NCI-H524 (cell line): ENCODE measurements at regions not wholly inside any gene's neighbourhood (a gene's known extent, or its start where the extent isn't known, plus 50 kb on each side); places are given as distances from the start of the nearest gene placed in this dataset.
A peak's percentile ranks its signal among the peaks of the same experiment; 100 is the strongest.

Experiments used
- DNase-seq, 2 experiments: peaks; one replicate each; lab custom pipeline; 2025; lab: John Stamatoyannopoulos, UW

DNA sequence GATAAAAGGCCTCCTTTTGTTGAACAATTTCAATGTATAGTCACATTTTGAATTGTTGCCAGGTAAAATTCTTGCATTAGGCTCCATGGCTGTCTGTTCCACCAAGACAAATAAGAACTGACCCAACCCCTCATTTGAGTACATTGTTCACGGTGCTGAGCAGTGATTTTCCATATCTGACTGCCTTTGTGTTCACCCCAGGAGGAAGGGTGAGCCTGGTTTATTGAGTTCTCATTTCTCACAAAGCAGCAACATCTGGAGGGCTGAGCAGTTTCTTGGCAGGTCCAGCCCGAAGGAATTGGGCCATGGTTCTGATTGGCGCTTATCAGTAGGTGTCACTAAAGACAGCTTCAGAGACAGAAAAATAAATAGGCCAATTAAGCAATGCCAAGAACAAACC lies 149.1 kb downstream of the BMP4 start:
- DNase-seq: no peak

DNA sequence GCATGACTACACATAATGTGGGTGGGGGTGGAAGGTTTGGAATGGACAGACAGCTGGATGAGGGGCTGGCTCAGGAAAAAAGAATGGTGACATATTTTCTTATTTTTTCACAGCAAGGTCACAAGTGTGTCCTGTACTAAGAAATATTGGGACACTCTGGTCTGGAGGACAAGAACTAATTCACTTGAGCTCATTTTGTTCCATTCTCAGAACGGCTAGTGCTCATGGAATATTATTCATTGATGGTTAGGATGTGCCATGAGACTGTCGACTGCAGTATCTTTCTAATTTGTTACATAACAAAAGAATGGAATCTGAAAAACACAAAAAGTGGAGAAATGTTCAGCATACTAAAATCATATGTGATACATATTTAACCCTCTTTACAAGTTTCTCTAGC lies 149.5 kb downstream of the BMP4 start:
- DNase-seq: no peak

DNA sequence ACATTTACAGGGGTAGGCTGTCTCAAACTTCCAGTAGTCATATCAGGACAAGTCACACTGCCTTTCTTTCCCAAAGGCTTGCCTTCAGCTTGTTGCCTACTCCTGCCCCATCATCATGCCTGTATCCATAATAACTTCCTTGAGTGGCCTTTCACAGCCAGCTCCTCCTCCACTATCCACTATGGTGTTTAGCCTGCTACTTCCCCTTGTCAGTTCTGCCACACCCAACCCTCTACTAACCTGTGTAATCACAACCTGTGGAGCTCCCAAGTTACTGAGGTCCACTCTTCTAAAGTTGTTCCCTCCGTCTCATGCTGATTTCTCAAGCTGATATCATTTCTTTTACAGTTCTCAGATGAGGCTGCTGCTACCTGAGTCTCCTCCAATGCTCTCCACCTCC lies 159.9 kb downstream of the BMP4 start:
- DNase-seq: no peak

DNA sequence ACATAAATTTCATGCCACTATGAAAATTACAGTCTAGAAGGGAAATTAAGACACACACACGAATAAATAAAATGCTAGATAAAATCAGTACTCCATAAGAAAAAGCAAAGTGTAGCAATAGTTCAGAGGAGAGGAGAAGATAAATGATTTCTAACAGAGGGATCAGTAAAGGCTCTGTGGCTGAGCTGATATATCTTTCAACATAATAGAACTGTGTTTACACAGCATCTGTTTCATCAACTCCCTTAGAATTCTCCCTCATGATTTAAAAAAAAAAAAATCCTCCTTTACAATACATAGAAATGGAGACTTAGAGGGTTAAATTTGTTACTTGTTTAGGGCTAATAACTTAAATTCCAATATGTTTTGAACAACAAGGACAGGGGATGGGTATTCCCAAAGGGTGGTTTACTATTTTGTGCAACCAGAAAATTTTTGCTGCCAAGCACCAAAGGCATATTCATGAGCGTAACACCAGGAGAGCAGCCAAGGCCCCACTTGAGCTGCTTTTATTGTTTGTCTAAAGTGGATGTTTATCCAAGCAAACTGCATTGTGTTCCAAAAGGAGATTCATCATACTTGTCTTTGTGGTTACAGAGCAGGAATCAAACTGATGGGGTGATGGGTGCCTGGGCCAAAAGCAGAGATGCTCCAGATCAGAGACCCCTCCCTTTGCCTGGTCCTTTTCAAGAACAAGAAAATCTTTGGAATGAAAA lies 162.7 kb downstream of the BMP4 start:
- DNase-seq: no peak

DNA sequence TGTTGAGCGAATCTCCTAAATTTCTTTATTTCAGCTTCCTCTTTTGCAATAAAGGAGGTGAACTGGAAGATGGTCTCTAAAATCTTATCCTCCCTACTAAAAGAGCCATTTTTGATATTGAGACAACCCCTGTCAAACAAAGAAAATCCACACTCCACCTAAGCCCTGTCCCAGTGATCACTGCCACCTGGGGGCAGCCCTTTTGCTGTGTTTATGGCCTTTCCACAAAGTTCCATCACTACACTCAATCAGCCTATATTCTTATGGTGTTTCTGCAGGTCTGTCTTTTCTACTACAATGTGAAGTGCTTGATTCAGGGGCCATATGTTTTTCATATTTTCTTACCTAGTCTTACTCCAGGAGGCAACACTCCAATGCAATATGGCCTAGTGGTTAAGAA lies 163.7 kb downstream of the BMP4 start:
- peak in 1 of 2 experiments; percentile 17 for DNase-seq

DNA sequence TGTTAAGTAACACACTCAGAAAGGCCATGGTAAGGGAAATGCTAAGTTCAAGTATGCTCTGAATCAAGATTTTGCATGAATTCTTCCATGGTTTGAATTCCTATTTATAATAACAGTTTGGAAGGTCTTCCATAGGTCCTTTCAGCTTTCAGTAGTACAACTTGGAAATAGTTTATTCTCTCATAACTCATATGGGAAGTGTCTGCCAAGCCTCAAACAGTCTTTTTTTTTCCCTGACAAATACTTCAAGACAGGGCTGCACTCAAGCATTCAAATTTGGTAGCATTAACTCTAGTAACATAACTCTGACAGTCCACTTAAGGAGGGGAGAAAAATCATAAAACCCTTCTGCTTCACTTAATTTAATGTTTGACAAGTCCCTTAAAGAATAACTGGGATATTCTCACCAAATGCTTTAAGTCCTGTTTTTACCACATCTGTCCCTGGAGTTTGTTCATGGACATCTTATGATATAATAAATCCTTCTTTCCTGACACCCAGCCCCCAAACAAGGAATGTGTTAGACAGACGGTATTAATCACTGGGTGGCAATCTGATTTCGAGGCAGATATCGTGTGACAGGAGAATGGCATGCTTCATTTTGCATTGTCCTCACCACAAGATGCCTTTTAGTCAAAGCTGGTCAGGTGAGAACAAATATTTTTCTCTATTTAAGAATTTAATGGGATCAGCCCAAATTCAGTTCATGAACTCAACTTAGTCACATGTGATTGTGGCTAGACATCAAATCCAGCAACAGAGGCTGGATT lies 165.7 kb downstream of the BMP4 start:
- DNase-seq: peak in 1 of 2 experiments; percentile 50

DNA sequence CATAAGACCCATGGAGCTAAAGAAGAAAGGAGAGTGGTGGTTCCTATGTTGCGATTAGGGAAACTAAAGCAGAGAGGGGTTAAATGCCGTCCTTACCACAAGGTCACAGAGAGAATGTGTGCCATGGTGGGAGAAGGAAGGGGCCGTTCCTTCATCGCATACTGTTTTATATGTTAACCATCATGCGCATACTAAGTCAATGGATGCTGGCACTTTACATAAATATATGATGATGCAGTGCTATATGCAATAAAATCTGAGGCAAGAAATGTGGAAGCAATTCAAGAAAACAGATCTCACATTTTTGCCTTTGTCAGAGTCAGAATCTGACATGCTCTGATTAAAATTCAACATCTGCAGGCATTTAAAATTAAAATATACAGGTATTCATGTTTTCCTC lies 168.1 kb downstream of the BMP4 start:
- DNase-seq: no peak

DNA sequence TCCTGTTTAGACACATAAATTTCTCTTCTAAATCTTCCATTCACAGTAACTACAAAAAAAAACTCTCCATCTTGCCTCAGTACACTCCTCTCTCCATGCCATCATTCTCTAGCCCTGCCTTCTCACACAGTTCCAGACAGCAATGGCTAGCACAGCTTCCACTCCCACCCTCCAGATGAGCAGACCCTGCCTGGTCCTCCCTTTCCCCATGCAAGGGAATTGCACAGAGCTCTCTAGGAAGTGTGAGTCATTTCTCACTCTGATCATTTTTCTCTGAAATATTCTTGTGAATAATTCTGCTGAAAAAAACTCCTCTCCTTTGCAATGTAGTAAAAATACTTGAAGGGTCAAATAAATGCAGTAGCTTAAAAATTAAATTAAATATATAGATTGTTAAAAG lies 170.6 kb downstream of the BMP4 start:
- no peak for DNase-seq

DNA sequence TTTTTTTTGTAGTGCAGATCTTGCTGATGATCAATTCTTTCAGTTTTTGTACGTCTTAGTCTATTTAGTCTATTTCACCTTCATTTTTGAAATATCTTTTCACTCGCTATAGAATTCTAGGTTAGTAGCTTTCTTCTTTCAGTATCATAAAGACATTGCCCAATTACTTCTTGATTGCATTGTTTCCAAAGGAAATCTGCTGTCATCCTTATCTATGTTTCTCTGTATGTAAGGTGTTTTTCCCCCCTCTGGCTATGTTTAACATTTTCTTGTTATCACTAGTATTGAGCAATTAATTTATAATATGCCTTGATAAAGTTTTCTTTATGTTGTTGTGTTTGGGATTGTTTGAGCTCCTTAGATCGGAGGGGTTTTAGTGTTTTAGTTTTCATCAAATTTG lies 171.9 kb downstream of the BMP4 start:
- DNase-seq: no peak

DNA sequence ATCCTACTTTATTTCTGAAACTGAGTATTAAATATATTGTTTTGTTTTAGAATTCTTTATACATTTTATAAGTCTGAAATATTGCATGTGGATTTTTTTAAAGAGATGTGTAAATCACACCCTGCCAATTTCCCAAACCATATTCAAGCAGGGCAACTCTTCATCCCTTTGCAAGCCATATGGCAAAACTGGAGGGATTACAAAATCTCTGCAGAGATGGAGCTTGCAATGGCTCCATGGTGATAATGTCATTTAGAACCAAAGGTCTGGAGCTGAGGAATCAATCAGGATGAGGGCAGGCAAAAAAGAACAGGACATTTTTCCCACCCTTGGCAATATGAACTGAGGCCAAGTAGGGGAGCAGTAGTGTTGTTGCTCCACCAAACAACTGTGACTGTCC lies 173.4 kb downstream of the BMP4 start:
- peak in 1 of 2 experiments; percentile 15 for DNase-seq

DNA sequence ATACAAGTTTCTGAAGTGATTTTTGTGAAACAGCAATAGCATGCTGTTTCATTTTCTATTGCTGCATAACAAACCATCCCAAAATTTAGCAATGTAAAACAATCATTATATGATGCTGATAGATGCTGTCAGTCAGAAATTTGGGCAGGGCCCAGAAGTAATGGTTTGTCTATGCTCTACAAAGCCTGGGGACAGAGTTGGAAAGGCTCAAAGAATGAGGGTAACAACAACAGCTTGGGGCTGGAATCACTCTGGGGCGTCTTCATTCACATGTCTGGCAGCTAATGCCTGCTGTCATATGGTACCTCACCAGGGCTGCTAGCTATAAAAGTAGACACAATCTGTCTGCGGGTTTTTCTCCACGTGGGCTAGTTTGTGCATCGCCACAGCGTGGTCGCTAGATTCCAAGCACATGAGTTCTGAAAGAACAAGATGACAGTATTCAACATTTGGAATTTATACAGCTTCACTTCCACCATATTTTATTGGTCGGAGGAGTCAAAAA lies 176.5 kb downstream of the BMP4 start:
- peak in 1 of 2 experiments; percentile 48 for DNase-seq

DNA sequence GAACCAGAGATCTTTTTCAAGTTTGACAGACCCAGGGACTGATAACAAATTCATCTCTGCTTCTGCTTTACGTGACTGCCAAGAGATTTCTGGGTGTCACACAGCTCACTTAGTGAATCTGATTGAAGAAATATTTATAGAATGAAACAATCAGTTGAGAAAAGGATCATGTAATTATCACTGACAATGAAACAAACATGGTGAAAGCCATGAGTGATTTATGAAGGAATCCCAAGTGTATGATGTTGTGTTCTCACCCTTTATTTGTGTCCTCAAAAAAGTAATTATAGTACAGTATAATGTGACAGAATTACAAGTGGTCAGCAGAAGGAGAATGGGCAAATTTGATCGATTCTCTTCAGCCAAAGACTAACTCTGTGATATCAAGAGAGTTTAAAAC lies 177.3 kb downstream of the BMP4 start:
- no peak for DNase-seq

DNA sequence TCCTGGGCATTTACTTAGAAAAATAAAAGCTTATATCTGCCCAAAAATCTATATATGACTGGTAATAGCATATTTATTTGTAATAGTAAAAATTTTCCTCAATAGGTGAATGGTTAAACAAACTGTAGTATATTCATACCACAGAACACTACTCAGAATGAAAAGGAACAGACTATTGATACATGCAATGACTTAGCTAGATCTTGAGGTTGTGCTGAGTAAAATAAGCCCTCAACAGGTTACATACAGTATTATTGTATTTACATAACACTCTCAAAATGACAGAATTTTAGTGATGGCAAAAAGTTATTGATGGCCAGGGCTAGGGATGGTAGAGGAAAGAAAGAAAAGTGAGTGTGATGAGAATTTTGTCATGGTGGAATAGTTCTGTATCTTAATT lies 178.4 kb downstream of the BMP4 start:
- DNase-seq: no peak

DNA sequence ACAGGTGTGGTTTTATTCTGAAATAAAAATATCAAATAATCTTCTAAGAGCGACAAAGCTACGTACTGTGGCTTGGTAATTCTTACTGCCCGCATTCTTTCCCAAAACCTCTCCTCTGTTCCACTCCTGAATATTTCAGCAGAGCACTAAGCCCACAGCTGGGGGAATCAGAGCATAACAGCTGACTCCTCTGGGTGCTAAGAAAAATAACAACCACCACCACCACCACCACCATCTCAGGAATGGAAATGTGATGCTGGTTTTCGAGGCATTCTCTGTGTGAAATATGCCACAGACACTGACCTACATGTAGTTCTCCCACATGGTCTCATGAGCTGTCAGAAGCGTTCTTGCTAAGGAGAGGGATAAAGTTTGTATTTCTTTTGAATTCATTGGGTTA lies 183.7 kb downstream of the BMP4 start:
- DNase-seq: no peak

DNA sequence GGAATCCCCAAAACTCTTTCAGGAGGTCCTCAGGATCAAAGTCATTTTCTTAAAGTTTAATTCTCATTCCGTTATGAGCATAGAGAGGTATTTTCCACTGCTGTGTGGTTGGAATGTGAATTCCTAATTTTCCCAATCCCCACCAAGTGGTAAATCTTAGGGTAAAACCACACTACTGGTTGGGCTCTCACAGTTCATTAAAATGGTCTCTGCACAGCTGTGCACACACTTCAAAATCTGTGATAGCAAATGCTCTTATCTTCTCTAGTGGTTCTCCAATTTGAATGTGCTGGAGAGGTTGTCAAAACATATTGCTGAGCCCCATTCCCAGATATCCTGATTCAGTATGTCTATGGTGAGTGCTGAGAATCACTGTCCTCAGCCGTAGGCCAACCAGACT lies 189.1 kb downstream of the BMP4 start:
- DNase-seq: peak; percentile 97 to 99

DNA sequence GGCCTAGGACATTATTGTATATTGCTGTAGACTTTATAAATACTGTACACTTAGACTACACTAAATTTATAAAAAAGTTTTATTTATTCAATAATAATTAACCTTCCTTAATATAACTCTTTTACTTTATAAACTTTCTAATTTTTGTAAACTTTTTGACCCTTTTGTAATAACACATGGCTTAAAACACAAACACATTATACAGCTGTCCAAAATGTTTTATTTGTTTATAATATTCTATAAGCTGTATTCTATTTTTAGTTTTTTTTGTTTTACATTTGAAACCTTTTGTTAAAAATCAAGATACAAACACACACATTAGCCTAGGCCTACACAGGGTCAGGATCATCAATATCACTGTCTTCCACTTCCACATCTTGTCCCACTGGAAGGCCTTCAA lies 190.0 kb downstream of the BMP4 start:
- no peak for DNase-seq

DNA sequence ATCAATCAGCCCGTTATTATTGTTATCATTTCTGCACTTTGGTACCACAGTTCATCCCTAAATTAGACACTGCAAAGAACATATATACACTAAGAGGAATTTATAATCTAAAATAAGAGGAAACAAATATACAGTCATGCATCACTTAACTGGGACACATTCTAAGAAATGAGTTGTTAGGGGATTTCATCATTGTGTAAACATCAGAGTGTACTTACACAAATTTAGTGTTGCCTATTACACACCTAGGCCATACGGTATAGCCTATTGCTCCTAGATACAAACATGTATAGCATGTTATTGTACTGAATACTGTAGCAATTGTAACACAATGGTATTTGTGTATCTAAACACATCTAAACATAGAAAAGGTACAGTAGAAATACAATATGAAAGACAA lies 190.5 kb downstream of the BMP4 start:
- no peak for DNase-seq

DNA sequence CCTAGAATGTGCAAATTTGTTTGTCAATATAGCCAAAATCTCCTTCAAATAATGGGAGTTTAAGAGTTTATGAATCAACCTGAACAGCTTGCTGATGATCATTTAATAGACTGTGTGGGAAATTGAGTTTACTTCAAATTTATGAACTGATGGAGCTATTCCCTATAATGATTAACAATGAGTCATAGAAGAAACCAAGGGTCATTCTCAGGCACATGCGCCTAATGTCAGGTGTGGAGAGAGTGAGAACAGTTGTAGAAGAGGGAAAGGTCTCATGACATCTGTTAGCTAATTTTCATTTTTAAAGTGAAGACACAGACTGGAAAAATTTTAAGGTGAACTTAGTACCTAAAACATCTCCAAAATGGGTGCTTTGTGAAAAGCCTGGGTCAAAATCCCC lies 191.8 kb downstream of the BMP4 start:
- DNase-seq: no peak

DNA sequence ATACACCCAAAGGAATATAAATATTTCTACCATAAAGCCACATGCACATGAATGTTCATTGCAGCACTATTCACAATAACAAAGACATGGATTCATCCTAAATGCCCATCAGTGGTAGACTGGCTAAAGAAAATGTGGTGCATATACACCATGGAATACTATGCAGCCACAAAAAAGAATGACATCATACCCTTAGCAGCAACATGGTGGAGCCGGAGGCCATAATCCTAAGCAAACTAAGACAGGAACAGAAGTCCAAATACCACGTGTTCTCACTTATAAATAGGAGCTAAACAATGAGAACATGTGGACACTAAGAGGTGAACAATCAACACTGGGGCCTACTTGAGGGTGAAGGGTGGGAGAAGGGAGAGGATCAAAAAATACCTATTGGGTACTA lies 198.5 kb downstream of the BMP4 start:
- no peak for DNase-seq

DNA sequence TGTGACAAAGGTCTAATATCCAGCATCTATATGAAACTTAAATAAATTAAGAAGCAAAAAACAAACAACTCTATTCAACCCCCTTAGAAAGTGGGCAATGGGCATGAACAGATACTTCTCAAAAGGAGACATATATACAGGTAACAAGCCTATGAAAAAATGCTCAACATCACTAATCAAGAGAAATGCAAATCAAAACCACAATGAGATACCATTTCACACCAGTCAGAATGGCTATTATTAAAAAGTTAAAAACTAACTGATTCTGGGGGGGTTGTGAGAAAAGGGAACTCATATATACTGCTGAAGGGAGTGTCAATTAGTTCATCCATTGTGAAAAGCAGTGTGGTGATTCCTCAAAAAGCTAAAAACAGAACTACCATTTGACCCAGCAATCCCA lies 198.9 kb downstream of the BMP4 start:
- no peak for DNase-seq

DNA sequence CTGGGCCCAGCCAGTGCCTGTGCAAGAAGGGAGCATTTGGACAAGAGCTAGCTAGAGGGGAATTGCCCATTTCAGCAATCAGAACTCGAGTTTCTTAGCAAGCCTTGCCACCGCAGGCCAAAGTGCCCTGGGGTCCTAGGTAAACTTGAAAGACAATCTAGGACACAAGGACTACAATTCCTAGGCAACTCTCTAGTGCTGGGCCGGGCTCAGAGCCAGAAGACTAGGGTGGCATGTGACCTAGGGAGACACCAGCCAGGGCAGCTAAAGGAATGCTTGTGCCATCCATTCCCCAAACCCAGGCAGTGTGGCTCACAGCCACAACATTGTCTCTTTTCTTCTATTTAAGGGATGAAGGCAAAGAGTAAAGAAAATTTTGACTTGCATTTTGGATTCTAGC lies 205.0 kb downstream of the BMP4 start:
- no peak for DNase-seq

DNA sequence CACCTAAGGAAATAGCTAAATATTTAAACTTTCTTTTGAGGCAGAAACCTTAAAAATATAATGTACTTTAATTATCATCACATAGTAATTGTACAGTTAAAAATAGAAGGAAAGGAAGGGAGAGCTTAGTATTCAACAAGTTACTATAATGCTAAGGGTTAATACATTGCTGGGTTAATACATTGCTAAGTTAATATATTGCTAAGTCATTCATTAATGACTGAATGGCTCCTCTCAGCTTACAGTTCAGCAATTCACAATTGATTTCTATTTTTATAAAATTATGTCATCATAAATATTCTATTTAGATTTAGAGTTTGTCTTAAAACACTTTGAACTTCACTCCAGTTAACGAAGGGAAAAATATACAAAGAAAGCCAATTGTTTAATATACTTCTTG lies 207.9 kb downstream of the BMP4 start:
- no peak for DNase-seq

DNA sequence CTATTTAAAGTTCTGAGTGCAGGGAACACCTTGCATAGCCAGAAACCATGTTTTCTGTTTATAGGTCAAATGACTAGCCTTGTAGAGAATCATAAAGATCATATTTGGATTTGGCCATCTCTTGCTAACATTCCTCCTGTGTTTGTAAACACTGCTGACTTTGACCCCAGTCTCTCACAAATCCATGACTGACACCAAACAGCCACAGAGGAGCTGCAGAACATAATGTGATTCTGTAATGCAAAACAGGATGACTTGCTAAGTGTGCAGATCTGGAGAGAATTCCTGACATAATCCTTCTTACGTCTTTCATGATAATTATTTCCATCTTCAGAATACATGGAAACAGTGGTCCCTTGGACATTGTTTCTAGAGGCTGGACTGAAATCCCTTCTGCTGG lies 211.8 kb downstream of the BMP4 start:
- DNase-seq: no peak

DNA sequence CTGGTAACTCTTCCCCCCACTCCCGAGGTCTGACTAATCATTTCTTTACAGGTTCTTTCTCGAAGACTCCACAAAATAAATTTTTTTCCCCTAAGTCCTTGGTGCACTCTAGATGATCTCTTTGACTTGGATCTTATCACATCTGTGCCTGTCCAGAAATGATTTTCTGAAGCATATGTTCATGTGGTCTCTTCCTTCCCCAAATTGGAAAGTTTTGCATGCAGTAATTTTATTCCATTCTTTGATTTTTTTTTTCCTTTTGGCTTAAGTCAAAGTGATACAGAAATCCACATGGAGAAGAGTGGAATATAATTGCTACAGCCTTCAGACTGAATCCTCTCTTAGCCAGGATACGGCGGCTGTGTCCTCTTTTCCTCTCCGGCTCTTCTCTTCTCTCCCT lies 213.3 kb downstream of the BMP4 start:
- no peak for DNase-seq
